ENCODE measurements at regions not wholly inside any gene's neighbourhood (a gene's known extent, or its start where the extent isn't known, plus 50 kb on each side); places are given as distances from the start of the nearest gene placed in this dataset.
"Not testable (repeated sequence)": the region's sequence is repeated elsewhere in the genome, so short reads cannot be mapped to it uniquely, and the experiment has no call there.

- DNase-seq, result no peak
These were observed 362.8 kb downstream of the NPR3 start for GRCh38 chr5:33073881-33074327.

GRCh38 chr5:33074548-33074947, 363.4 kb downstream of the NPR3 start:
- no peak for DNase-seq

DNA sequence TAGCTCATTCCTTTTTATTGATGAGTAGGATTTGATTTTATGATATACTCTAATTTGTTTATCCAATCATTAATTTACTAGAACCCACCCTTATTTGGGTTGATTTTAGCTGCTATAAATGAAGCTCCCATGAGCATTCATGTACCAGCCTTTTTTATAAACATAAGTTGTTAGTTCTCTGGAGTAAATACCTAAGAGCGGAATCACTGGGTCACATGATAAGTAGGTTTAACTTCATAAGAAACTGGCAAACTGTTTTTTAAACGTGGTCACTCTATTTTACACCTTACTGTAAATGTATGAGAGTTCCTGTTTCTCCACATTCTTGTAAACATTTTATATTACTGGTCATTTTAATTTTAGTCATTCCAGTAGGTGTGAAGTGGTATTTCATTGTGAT, 364.6 kb downstream of the NPR3 start:
- no peak for DNase-seq

- no peak for DNase-seq
These were observed 361.2 kb upstream of the TARS1 start for GRCh38 chr5:33079548-33079947.

GRCh38 chr5:33080287-33080686, 360.5 kb upstream of the TARS1 start:
- no peak for DNase-seq

- no peak for DNase-seq
These were observed 352.6 kb upstream of the TARS1 start for GRCh38 chr5:33088176-33088575.

- no peak for DNase-seq
These were observed 349.0 kb upstream of the TARS1 start for GRCh38 chr5:33091571-33092363.

DNA sequence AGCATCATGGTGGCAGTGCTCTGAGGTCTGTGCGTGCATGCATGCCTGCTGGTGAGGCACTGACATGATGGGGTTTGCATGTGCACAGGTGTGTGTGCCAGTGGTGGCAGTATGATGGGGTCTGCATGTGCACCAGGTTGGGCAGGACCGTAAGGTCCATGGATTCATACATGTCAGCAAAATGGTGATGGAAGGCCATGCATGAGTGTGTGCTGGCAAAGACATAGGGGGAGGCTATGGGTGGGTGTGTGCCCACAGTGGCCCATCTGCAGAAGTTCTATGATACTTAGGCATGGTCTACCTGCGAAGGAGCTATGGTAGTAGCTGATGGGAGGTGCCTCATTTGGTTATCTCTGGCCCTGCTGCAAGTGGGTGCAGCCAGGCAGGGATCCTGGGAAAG, 348.0 kb upstream of the TARS1 start:
- DNase-seq, result no peak

- DNase-seq, result no peak
These were observed 338.2 kb upstream of the TARS1 start for GRCh38 chr5:33102551-33102950.

- DNase-seq, result no peak
These were observed 335.2 kb upstream of the TARS1 start for GRCh38 chr5:33105521-33105941.

- DNase-seq, result not testable (repeated sequence)
These were observed 330.3 kb upstream of the TARS1 start for GRCh38 chr5:33110496-33110895.

GRCh38 chr5:33114361-33114760, 326.4 kb upstream of the TARS1 start:
- DNase-seq, result no peak

DNA sequence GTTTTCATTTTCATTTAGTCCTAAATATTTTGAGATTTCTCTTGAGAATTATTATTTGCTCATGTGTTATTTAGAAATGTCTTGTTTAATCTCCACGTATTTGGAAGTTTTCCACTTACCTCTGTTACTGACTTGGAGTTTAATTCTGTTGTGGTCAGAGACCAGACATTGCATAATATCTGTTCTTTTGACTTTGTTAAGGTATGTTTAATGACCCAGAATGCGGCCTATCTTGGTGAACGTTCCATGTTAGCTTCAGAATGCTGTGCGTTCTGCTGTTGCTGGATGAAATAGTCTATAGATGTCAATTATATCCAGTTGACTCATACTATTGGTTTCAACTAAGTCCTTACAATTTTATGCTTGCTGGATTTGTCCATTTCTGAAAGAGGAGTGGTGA, 325.3 kb upstream of the TARS1 start:
- DNase-seq, result no peak

GRCh38 chr5:33118761-33119415, 321.9 kb upstream of the TARS1 start:
- DNase-seq, result no peak

- DNase-seq, result no peak
These were observed 320.1 kb upstream of the TARS1 start for GRCh38 chr5:33120671-33121070.

DNA sequence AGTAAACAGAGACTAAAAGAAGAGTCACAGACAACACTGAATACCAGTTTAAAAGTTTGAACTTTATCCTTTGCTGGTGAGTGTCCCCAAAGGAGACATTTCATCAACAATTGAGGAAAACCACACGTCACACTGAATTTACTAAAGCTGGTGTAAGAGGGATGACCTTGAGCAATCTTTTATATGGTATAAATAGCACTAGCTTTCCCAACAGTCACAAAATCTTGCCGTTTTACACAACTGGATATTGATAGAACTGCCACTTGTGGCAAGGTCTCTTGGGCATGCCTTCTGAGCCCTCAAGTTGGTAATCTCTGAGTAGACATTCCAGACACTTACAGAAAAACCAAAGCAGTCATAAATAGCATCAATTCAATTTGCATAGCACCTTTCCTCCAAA, 311.5 kb upstream of the TARS1 start:
- no peak for DNase-seq

GRCh38 chr5:33136785-33137184, 304.0 kb upstream of the TARS1 start:
- no peak for DNase-seq

- DNase-seq, result not testable (repeated sequence)
These were observed 302.6 kb upstream of the TARS1 start for GRCh38 chr5:33138145-33138544.

DNA sequence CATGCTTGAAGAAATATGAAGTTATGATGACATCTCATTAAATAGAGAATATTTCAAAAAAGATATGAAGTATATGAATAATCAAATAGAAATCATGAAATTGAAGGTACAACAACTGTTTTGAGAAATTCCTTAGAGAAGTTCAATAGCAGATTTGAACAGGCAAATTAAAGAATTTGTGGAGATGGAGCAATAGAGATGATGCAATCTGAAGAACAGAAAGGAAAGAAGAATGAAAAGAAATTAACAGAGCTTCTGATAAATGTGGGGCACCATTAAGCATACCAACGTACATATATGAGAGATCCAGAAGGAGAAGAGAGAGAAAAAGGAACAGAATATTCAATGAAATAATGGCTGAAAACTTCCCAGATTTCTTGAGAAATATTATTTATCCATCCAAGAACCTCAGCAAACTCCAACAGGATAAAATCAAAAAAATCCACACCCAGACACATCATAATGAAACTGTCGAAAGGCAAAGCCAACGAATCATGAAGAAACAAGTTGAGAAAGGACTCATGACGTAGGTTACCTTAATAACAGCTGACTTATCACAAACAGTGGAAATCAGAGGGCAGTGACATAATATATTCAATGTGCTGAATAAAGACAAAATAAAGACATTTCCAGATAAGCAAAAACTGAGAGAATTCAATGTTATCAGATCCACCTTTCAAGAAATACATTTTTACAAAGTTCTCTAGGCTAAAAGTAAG, 297.2 kb upstream of the TARS1 start:
- DNase-seq, result no peak

DNA sequence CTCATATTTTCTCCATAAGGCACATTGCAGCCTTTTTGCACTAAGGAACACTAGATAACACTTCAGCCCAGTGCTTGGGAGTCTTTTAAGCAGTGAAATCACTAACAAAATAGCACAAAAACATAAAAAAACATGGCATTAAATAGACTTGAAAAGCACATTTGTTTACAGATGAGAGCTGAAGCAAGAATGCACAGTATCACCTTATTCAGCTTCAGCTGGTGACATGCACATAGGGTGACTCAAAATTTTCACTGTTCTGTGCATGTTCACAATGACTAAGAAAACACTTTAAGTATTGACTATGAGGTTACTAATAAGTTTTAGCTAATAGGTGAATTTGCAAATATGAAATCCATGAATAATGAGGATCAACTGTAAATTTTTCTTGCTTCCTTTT, 293.9 kb upstream of the TARS1 start:
- DNase-seq, result no peak

DNA sequence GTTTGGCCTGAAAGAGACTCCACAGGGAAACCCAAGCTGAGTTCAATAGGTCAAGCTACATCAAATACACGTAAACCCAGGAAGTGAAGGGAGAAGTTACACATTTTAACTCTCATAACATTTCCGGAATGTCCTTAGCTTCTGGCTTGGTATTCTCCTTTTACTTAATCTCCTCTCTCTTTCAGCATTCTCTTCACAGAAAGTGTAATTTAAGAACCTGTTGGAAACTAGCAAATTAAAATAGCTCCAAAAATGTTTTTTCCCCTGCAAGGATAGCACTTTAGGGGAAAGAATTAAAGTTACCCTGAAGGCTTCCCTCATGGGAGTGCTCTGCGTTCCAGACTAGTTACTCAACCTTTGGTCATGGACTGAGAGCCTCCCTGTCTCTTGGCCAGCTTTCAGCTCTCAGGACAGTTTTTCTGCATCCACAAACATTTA, 292.7 kb upstream of the TARS1 start:
- no peak for DNase-seq

GRCh38 chr5:33153372-33153771, 287.4 kb upstream of the TARS1 start:
- DNase-seq, result no peak

- no peak for DNase-seq
These were observed 286.9 kb upstream of the TARS1 start for GRCh38 chr5:33153831-33154230.

- DNase-seq, result no peak
These were observed 279.9 kb upstream of the TARS1 start for GRCh38 chr5:33160871-33161270.
